IMR-90 (cell line): ENCODE measurements at regions not wholly inside any gene's neighbourhood (a gene's known extent, or its start where the extent isn't known, plus 50 kb on each side); places are given as distances from the start of the nearest gene placed in this dataset.

Source experiments
- ATAC-seq: fragments of 200-7000 bp; cut with Tn5 transposase; 2 replicates; pipeline ENCODE4 v1.9.1; 2020; ENCODE audit warnings: low read depth, mild to moderate bottlenecking, moderate library complexity
- BruUV-seq: library from RNA; stranded (reverse); fragments of 400-500 nt; replicated peaks from 2 replicates; lab custom pipeline; 2021; lab: Mats Ljungman, UMichigan
- CTCF ChIA-PET: fragments of 300-600 bp; formaldehyde crosslinking; extraction: SDS; loops from one replicate; lab custom pipeline; 2021; ENCODE audit warnings: antibody characterized with exemption; lab: Yijun Ruan, JAX
- POLR2A ChIA-PET: fragments of 300-600 bp; sonication (Branson Sonifier 250); formaldehyde crosslinking; loops from one replicate; lab custom pipeline; 2022; ENCODE audit warnings: antibody characterized with exemption; ENCODE audit not compliant: unreplicated experiment; lab: Charles Lee
- DNase-seq: peaks from one replicate; pipeline ENCODE4 v3.0.0; 2013
- H2AFZ ChIP-seq: replicated peaks from 2 replicates; pipeline ENCODE3; 2013; ENCODE audit warnings: low read length, mild to moderate bottlenecking; ENCODE audit not compliant: poor library complexity
- H2AK5ac ChIP-seq: 2 replicates; pipeline ENCODE4 v1.6.1; 2013; ENCODE audit warnings: low read depth, low read length, inconsistent platforms
- H2AK9ac ChIP-seq: replicated peaks from 2 replicates; pipeline ENCODE3; 2013; ENCODE audit warnings: mild to moderate bottlenecking, low read depth, low read length, moderate library complexity; ENCODE audit not compliant: poor library complexity
- H2BK120ac ChIP-seq: 2 replicates; pipeline ENCODE4 v1.6.1; 2013; ENCODE audit warnings: low read depth, low read length, inconsistent platforms
- H2BK15ac ChIP-seq: 3 replicates; pipeline ENCODE4 v1.6.1; 2013; ENCODE audit warnings: low read depth, low read length, inconsistent platforms
- H2BK20ac ChIP-seq: 2 replicates; pipeline ENCODE4 v1.6.1; 2013; ENCODE audit warnings: low read depth, mild to moderate bottlenecking, inconsistent platforms, low read length, moderate library complexity
- H2BK5ac ChIP-seq: 2 replicates; pipeline ENCODE4 v1.6.1; 2013; ENCODE audit warnings: mild to moderate bottlenecking, low read depth, low read length, inconsistent platforms; ENCODE audit not compliant: poor library complexity, severe bottlenecking
- H3K14ac ChIP-seq: replicated peaks from 2 replicates; pipeline ENCODE4 v1.6.1; 2013; ENCODE audit warnings: low read depth, low read length, inconsistent platforms
- H3K18ac ChIP-seq: 2 replicates; pipeline ENCODE4 v1.6.1; 2013; ENCODE audit warnings: low read depth, low read length, control low read depth
- H3K23ac ChIP-seq: 2 replicates; pipeline ENCODE4 v1.6.1; 2013; ENCODE audit warnings: low read depth, low read length, inconsistent platforms
- H3K27ac ChIP-seq: 2 replicates; pipeline ENCODE4 v1.5.1; 2013; ENCODE audit warnings: mild to moderate bottlenecking, control low read depth, low read length; ENCODE audit not compliant: insufficient read depth
- H3K27me3 ChIP-seq: 2 replicates; pipeline ENCODE4 v1.6.1; 2013; ENCODE audit warnings: low read length; ENCODE audit not compliant: control insufficient read depth, insufficient read depth
- H3K36me3 ChIP-seq: 2 replicates; pipeline ENCODE4 v1.6.1; 2013; ENCODE audit warnings: low read length, mixed read lengths; ENCODE audit not compliant: control insufficient read depth, insufficient read depth
- H3K4ac ChIP-seq: 2 replicates; pipeline ENCODE4 v1.6.1; 2013; ENCODE audit warnings: low read depth, low read length, inconsistent platforms
- H3K4me1 ChIP-seq: 2 replicates; pipeline ENCODE4 v1.6.1; 2013; ENCODE audit warnings: low read length, mixed read lengths; ENCODE audit not compliant: control insufficient read depth, insufficient read depth
- H3K4me2 ChIP-seq: 2 replicates; pipeline ENCODE4 v1.6.1; 2013; ENCODE audit warnings: low read depth, mild to moderate bottlenecking, control low read depth, low read length, moderate library complexity
- H3K4me3 ChIP-seq: 2 replicates; pipeline ENCODE4 v1.5.1; 2013; ENCODE audit warnings: low read depth, mild to moderate bottlenecking, control low read depth, low read length, moderate library complexity; ENCODE audit not compliant: insufficient read depth
- H3K56ac ChIP-seq: 2 replicates; pipeline ENCODE4 v1.6.1; 2013; ENCODE audit warnings: low read length, inconsistent platforms; ENCODE audit not compliant: insufficient read depth; ENCODE audit errors: extremely low read depth
- H3K79me1 ChIP-seq, 2 experiments: 2 replicates each; pipeline ENCODE4 v1.6.1; 2013; ENCODE audit warnings: low read length in 2 of 2, inconsistent platforms in 1 of 2, low read depth in 1 of 2
- H3K9ac ChIP-seq: 2 replicates; pipeline ENCODE4 v1.6.1; 2013; ENCODE audit warnings: low read depth, low read length, control low read depth
- H3K9me1 ChIP-seq: 2 replicates; pipeline ENCODE4 v1.6.1; 2013; ENCODE audit warnings: low read length, inconsistent platforms; ENCODE audit not compliant: insufficient read depth
- H3K9me3 ChIP-seq: 2 replicates; pipeline ENCODE4 v1.6.1; 2013; ENCODE audit warnings: low read length; ENCODE audit not compliant: control insufficient read depth, insufficient read depth
- H4K20me1 ChIP-seq: 2 replicates; pipeline ENCODE4 v1.6.1; 2013; ENCODE audit warnings: low read length, inconsistent platforms; ENCODE audit not compliant: insufficient read depth
- H4K5ac ChIP-seq: 2 replicates; pipeline ENCODE4 v1.6.1; 2013; ENCODE audit warnings: mild to moderate bottlenecking, low read depth, low read length, control low read depth
- H4K8ac ChIP-seq, 2 experiments: 2 replicates each; pipeline ENCODE4 v1.6.1; 2013; ENCODE audit warnings: low read depth in 2 of 2, low read length in 2 of 2, control low read depth in 1 of 2, inconsistent platforms in 1 of 2
- H4K91ac ChIP-seq: 2 replicates; pipeline ENCODE4 v1.6.1; 2013; ENCODE audit warnings: low read depth, low read length, inconsistent platforms; ENCODE audit not compliant: insufficient read depth
- BHLHE40 ChIP-seq: fragments of 150-350 bp; IDR thresholded peaks from 2 replicates; pipeline ENCODE4 v1.6.1; 2016; ENCODE audit warnings: mild to moderate bottlenecking, low read depth, low read length
- FOS ChIP-seq: fragments of 150-350 bp; IDR thresholded peaks from 2 replicates; pipeline ENCODE4 v1.6.1; 2016; ENCODE audit warnings: low read depth, low read length
- NFE2L2 ChIP-seq: fragments of 150-350 bp; IDR thresholded peaks from 2 replicates; pipeline ENCODE4 v1.6.1; 2016; ENCODE audit warnings: low read depth, mild to moderate bottlenecking, low read length
- RAD21 ChIP-seq: IDR thresholded peaks from 2 replicates; pipeline ENCODE4 v1.6.1; 2012; ENCODE audit warnings: low read length, improper control_type of control experiment
- WGBS, 2 experiments: methylation state at CpG; one replicate each; pipeline versions ENCODE4 v1.1.5 to v1.1.7; 2013; ENCODE audit warnings: missing lambda C conversion rate in 2 of 2; ENCODE audit not compliant: insufficient read length in 1 of 2; ENCODE audit errors: extremely low coverage in 2 of 2; 5-methylcytosine and 5-hydroxymethylcytosine counted together
- dilution Hi-C: fragments of 300-500 bp; cut with HindIII; formaldehyde crosslinking; loops from one replicate; pipeline ENCODE4 v1.14.3; 2018; ENCODE audit warnings: low sequenced_read_pairs; ENCODE audit not compliant: unreplicated experiment
- in situ Hi-C: fragments of 300-500 bp; cut with MboI; formaldehyde crosslinking; loops from 3 replicates; pipeline ENCODE4 v1.14.3; 2019; ENCODE audit warnings: low sequenced_read_pairs, inconsistent platforms, mixed read lengths
- intact Hi-C: fragments of 100-400 bp; cut with micrococcal nuclease; formaldehyde crosslinking; loops from 2 replicates; pipeline ENCODE4 v1.10.0; 2022

- H4K20me1 ChIP-seq, result no peaks in the 10 kb centered on the region
- no peak overlapping the region for H4K8ac ChIP-seq
- 80% methylated on average over 1 of the region's 5 CpGs; no CpG with 5 or more reads in 1 of the 2 experiments for WGBS, 2 experiments
- BruUV-seq, result no TSS peak
- ChIA-PET POLR2A (no interaction called here), CTCF (no interaction called here)
- H2AK5ac ChIP-seq, result no peak overlapping the region
- no peak overlapping the region for H3K18ac ChIP-seq
- no peak overlapping the region for H2AK9ac ChIP-seq
- no peaks in the 10 kb centered on the region for H3K36me3 ChIP-seq
- no peaks in the 10 kb centered on the region for H3K79me1 ChIP-seq
- H3K4me3 ChIP-seq, result no peak overlapping the region
- H3K4me1 ChIP-seq, result no peaks in the 10 kb centered on the region
- H4K5ac ChIP-seq, result no peak overlapping the region
- no peak overlapping the region for H4K91ac ChIP-seq
- intact Hi-C loops (no loop called here), in situ Hi-C loops (no loop called here), dilution Hi-C loops (no loop called here)
- peak overlapping the region; percentile 64 for H2AFZ ChIP-seq
- TF ChIP-seq BHLHE40 (no peak), RAD21 (no peak), NFE2L2 (no peak), FOS (no peak)
- H3K9me1 ChIP-seq, result no peaks in the 10 kb centered on the region
- no peaks in the 10 kb centered on the region for H3K27me3 ChIP-seq
- H3K56ac ChIP-seq, result no peak overlapping the region
- H3K14ac ChIP-seq, result no peak overlapping the region
- no peak overlapping the region for H3K27ac ChIP-seq
- ATAC-seq, result no peak
- no peak overlapping the region for H2BK20ac ChIP-seq
- no peak overlapping the region for H2BK120ac ChIP-seq
- H3K9ac ChIP-seq, result no peak overlapping the region
- no peak overlapping the region for H3K4ac ChIP-seq
- no peak overlapping the region for H2BK5ac ChIP-seq
- no peak overlapping the region for H3K23ac ChIP-seq
- no peak for DNase-seq
- H3K9me3 ChIP-seq, result peaks cover 2% of the 10 kb centered on the region; the same call in 1 of the 2 replicates
- H3K4me2 ChIP-seq, result no peak overlapping the region
- no peak overlapping the region for H2BK15ac ChIP-seq
These were observed 868.7 kb upstream of the ADGRL4 start for GRCh38 chr1:79875187-79875586.
